ENCODE measurements at regions not wholly inside any gene's neighbourhood (a gene's known extent, or its start where the extent isn't known, plus 50 kb on each side); places are given as distances from the start of the nearest gene placed in this dataset.

DNA sequence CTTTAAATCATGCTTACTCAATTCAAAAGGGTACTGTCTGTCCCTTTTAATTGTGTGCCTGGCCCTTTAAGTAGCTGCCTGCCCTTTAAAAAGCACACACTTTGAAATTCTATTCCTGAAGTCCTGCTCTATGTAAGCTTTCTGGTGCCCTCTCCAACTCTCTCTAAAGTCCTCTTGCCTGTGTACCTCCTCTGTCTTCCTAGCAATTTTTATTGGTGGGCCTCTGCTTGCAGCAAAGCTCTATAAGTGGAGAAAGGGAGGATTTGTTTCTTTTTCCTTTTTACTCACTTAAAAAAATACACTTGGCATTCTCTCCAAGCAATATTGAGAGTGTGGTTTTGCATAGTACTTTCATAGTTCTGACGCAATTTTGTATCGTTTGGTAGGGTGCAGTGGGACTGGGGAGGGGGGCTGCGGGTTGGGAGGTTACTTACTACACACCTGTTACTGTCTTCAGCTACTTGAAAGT, 135.4 kb downstream of the LMO4 start:
- no peak overlapping the region for H3K4me3 Mint-ChIP-seq
- H3K27me3 Mint-ChIP-seq (ENCODE audit: low read depth): no peaks in the 10 kb centered on the region
- no peaks in the 10 kb centered on the region for H3K36me3 Mint-ChIP-seq (ENCODE audit: low read depth)
- peak overlapping the region; percentile 25 to 61 (median 42) for H3K27ac Mint-ChIP-seq
- peaks cover 21% of the 10 kb centered on the region for H3K4me1 Mint-ChIP-seq
- peaks cover 6% of the 10 kb centered on the region for H3K9me3 Mint-ChIP-seq
- TF ChIP-seq, protein P1, sequence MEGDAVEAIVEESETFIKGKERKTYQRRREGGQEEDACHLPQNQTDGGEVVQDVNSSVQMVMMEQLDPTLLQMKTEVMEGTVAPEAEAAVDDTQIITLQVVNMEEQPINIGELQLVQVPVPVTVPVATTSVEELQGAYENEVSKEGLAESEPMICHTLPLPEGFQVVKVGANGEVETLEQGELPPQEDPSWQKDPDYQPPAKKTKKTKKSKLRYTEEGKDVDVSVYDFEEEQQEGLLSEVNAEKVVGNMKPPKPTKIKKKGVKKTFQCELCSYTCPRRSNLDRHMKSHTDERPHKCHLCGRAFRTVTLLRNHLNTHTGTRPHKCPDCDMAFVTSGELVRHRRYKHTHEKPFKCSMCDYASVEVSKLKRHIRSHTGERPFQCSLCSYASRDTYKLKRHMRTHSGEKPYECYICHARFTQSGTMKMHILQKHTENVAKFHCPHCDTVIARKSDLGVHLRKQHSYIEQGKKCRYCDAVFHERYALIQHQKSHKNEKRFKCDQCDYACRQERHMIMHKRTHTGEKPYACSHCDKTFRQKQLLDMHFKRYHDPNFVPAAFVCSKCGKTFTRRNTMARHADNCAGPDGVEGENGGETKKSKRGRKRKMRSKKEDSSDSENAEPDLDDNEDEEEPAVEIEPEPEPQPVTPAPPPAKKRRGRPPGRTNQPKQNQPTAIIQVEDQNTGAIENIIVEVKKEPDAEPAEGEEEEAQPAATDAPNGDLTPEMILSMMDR (IDR thresholded peaks at IDR 0.05; ENCODE audit: unreplicated experiment in 3 of 3): no peak

DNA sequence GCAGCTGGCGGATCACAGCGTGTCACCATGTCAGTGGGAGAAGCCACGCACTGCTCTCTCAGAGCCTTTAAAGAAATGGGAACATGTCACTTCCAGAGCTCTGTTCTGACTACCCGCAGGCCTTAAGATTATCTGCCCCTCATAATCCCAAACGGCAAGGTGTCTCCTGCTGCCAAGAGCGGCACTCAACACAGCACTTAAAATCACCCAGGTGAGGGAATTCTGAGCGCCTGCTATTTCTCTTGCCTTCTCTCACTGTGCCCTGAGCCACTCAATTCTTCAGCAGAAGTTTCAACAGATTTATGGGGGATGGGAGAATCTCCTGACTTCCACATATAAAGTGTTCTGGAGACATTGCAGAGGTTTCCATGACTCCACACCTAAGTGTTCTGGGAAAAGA, 137.9 kb downstream of the LMO4 start:
- peaks cover 21% of the 10 kb centered on the region for H3K4me1 Mint-ChIP-seq
- H3K9me3 Mint-ChIP-seq: no peaks in the 10 kb centered on the region
- no peak overlapping the region for H3K27ac Mint-ChIP-seq
- H3K27me3 Mint-ChIP-seq (ENCODE audit: low read depth): no peaks in the 10 kb centered on the region
- H3K36me3 Mint-ChIP-seq (ENCODE audit: low read depth): no peaks in the 10 kb centered on the region
- TF ChIP-seq, protein P1 (IDR thresholded peaks at IDR 0.05; ENCODE audit: unreplicated experiment in 3 of 3): no peak
- H3K4me3 Mint-ChIP-seq: no peak overlapping the region

DNA sequence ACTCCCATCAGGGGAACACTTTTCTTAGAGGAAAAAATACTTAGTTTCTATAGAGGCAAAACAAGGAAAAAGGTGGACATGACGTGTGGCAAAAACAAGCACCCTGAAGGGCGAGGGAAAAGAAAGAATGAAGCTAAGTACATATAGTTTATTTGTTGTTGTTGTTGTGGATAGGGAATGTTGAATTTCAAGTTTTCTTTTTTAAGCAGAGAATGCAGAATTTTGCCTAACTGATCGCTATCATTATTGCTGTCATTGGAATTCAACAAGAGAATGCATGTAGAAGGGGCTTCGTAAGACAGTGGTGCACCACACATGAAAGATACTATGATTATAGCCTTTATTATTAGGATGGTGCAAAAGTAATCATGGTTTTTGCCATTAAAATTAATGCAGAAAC, 144.0 kb downstream of the LMO4 start:
- TF ChIP-seq, protein P1 (IDR thresholded peaks at IDR 0.05; ENCODE audit: unreplicated experiment in 3 of 3): no peak
- Mint-ChIP-seq H3K4me3 (no peak overlapping the region), H3K4me1 (no peaks in the 10 kb centered on the region), H3K36me3 (ENCODE audit: low read depth) (no peaks in the 10 kb centered on the region), H3K9me3 (no peaks in the 10 kb centered on the region), H3K27ac (no peak overlapping the region), H3K27me3 (ENCODE audit: low read depth) (no peaks in the 10 kb centered on the region)

DNA sequence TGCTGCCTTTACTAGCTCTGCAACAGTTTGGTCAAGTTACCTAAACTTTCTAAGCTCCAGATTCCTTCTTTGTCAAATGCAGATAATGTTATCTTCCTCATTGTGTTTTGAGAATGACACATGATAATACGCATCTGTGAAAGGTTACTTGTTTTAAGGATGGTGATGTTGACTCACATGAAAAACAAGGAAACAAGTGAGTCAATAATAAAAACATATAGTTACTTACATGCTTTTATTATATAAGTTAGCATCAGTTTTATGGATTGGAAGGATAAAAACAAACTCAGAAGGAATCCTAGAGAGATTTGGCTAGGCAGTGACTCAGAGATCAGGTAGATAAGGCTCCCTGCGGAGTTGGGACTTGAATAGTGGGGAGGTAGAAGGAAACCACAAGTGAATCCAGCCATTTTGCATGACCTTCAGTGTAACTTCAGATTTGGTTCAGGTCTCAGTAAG, 144.6 kb downstream of the LMO4 start:
- H3K36me3 Mint-ChIP-seq (ENCODE audit: low read depth): no peaks in the 10 kb centered on the region
- no peaks in the 10 kb centered on the region for H3K27me3 Mint-ChIP-seq (ENCODE audit: low read depth)
- TF ChIP-seq, protein P1 (IDR thresholded peaks at IDR 0.05; ENCODE audit: unreplicated experiment in 3 of 3): no peak
- H3K9me3 Mint-ChIP-seq: no peaks in the 10 kb centered on the region
- H3K4me3 Mint-ChIP-seq: no peak overlapping the region
- H3K27ac Mint-ChIP-seq: no peak overlapping the region
- no peaks in the 10 kb centered on the region for H3K4me1 Mint-ChIP-seq

DNA sequence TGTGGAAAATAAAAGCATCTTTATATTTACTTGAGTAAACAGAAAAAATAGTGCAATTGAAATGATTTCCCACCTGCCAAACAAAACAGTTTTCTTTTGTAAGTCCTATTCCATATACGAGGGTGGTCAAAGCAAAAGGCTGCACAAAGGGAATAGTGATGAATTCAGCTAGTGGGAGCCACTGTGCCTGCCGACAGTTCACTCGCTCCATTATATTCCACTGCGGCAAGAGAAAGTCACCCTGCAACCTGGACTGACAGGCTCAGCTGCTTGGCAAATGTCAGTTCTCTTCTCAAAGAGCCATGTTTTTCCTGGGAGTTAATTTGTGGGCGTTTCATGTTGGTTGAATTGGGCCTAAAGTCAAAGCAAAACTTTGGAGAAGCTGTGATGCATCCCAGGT, 145.4 kb downstream of the LMO4 start:
- Mint-ChIP-seq H3K4me1 (no peaks in the 10 kb centered on the region), H3K4me3 (no peak overlapping the region), H3K27me3 (ENCODE audit: low read depth) (no peaks in the 10 kb centered on the region), H3K9me3 (no peaks in the 10 kb centered on the region), H3K27ac (no peak overlapping the region), H3K36me3 (ENCODE audit: low read depth) (no peaks in the 10 kb centered on the region)
- TF ChIP-seq, protein P1 (IDR thresholded peaks at IDR 0.05; ENCODE audit: unreplicated experiment in 3 of 3): no peak

- TF ChIP-seq, protein P1 (IDR thresholded peaks at IDR 0.05; ENCODE audit: unreplicated experiment in 3 of 3): no peak
- H3K36me3 Mint-ChIP-seq (ENCODE audit: low read depth): no peaks in the 10 kb centered on the region
- no peak overlapping the region for H3K4me3 Mint-ChIP-seq
- H3K27ac Mint-ChIP-seq: no peak overlapping the region
- no peaks in the 10 kb centered on the region for H3K9me3 Mint-ChIP-seq
- H3K27me3 Mint-ChIP-seq (ENCODE audit: low read depth): no peaks in the 10 kb centered on the region
- H3K4me1 Mint-ChIP-seq: no peaks in the 10 kb centered on the region
Measured at GRCh38 chr1:87478231-87478630, 149.6 kb downstream of the LMO4 start.

Data from nephron (organoid).